Inferior parietal cortex (tissue), 1 donor: ENCODE measurements at regions not wholly inside any gene's neighbourhood (a gene's known extent, or its start where the extent isn't known, plus 50 kb on each side); places are given as distances from the start of the nearest gene placed in this dataset.

Experiments used
- DNase-seq: peaks from one replicate; pipeline ENCODE4 v3.0.0-alpha.2; 2016; ENCODE audit errors: extremely low spot score

GRCh38 chr18:51821610-51822009 is 518.4 kb upstream of the DCC start:
- DNase-seq, result no peak

DNA sequence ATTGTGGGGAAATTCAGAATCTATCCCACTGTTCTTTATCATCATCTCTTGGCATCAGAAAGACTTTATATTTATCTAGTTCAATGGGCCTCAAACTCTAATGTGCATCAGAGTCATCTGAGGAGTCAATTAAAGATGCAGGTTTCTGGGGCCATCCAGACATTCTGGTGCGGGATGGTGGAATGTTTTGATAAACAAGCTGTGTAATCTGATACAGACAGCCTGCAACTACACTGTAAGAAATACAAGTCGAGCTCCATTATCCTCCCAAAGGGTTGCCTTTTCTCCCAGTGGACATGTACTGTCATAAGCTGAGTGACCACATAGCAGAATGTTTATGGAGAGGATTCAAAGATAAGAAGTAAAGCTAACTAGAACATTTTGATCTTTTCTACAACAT is 515.3 kb upstream of the DCC start:
- DNase-seq, result no peak

DNA sequence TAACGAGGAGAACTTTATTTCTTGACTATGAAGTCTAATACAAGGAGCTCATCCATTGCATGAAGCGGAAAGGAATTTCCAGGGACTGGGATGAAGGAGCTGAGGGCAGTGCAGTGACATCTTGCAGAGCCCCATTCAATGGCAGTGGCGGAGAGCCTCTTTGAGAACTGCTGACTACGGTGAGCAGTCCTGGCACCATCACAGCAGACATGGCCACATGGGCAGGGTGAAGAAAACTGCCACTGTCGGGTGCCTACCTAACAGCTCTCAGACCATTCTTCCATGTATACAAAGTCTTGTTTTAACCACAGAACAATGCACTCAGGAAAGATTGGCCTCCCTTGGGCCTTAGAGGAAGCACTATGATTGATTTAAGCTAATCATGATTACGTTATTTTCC is 506.1 kb upstream of the DCC start:
- DNase-seq, result no peak

DNA sequence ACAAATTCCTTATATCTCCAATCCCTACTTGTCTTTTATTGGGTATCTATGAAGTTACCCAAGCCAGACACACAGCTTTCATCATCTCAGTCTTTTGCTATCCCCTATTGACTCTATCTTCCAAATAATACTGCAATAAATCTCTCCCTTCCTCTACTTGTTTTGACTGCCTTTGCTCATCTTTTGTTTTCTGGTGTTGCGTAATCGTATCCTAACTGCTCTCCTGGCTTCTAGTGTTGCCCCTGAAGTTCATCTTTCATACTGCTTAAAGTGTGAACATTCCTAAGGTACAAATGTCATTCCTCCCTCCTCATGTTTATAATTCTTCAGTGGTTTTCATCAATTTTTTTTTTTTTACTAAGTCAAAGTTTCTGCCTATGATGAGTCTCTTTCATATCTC is 491.3 kb upstream of the DCC start:
- no peak for DNase-seq

DNA sequence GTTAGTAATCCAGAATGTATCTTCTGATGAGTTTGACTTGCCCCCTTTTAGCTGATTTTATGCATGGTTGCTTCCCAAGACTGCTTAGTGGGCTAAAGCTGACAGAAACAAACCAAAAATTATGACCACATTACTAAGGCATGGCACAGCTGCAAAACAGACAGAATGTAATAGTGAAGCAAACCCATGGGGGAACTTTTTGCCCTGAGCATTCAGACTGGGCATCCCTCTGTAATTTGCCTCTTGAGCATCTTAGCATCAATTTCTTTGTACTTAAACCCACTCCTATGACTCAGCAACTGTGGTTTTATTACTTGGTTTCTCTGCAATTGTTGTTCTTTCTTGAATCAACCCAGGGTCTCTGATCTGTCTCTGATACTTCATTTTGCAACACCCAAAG is 487.3 kb upstream of the DCC start:
- no peak for DNase-seq

DNA sequence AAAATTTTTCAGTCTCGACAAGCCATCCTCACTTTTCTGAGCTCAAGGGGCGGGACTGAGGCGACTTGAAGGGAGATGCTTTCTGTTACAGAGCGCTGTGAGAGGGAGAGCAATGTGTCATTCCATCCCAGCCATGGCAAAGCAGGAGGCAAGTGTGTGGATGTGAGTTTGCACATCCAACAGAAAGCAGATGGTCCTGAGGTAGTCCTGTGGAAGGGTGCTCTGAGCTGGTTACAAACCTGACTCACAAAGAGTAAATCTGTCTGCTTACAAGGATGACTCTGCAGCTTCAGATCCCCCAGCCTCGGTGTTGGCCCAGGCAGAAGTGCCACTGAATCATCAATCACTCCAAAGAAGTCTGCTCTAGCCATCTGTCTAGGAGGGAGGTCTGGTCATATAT is 482.0 kb upstream of the DCC start:
- DNase-seq, result peak; percentile 39

- no peak for DNase-seq
These were observed 479.0 kb upstream of the DCC start for GRCh38 chr18:51861046-51861445.

DNA sequence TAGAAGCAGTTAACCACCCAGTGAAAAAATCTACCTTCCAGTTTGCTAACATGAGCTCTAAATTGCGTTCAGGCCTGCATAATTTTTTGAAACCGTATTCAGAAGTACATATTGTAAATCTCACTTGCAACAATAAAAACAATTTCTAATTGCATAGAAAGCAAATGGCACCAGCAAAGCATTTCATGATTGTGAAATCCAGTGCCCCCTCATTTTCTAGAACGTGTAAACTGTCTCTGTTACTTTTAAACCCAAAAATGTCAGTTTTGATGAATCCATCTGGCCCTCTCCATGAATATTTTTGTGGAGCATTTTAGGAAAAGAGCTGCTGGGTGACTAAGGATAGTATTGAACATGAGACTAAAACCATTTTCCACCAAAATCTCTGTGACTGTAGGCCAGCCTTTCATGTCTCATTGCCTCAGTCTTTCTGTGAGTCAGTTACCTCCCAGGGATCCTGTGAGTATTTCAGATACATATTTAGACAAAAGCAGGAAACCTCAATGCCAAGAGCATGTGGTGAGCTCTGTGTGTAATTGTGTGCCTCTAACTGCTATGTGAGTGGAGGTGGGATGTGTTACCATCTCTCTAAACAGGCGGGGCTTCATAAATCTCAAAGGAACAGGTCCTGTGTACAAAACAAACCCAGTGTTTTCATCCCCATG is 477.8 kb upstream of the DCC start:
- DNase-seq, result peak; percentile 14

GRCh38 chr18:51864219-51864965 is 475.6 kb upstream of the DCC start:
- DNase-seq, result no peak

- no peak for DNase-seq
These were observed 474.5 kb upstream of the DCC start for GRCh38 chr18:51865538-51865937.

GRCh38 chr18:51867767-51868166 is 472.2 kb upstream of the DCC start:
- DNase-seq, result no peak

DNA sequence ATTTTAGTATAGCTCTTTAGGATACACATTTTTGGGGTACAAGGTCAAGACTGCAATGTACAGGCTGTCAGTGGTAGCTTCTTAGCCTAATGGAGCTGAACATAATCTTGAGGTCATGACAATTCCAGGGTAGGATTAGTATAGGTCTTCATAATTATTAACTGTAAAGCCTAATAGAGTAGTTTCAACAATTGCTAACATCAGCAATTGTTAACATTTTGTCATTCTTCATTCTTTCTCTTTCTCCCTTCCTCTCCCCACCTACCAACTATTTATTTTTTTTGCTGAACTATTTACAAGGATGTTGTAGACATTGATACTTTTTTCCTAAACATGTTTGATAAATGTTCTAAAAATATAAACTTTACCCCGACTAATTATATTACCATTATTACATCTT is 461.3 kb upstream of the DCC start:
- no peak for DNase-seq

- DNase-seq, result no peak
These were observed 460.7 kb upstream of the DCC start for GRCh38 chr18:51879329-51879728.

- no peak for DNase-seq
These were observed 458.6 kb upstream of the DCC start for GRCh38 chr18:51881394-51881793.

DNA sequence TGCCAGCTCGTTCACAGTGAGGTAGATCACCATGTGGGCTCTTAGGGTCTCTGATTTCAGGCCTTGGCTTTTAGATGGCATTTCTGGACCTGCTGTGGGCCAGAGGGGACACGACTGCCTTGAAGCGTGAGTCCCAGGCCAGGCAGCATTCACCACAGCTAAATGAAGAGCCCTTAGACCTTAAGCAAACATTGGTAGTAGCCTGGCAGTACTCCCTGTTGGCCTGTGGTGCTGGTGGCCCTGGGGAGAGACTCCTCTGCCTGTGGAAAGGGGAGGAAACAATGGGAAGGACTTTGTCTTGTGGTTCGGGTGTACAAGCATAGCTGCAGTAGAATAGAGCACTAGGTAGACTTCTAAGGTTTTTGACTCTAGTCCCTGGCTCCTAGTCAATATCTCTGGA is 456.0 kb upstream of the DCC start:
- no peak for DNase-seq

GRCh38 chr18:51890762-51891161 is 449.2 kb upstream of the DCC start:
- DNase-seq, result no peak

DNA sequence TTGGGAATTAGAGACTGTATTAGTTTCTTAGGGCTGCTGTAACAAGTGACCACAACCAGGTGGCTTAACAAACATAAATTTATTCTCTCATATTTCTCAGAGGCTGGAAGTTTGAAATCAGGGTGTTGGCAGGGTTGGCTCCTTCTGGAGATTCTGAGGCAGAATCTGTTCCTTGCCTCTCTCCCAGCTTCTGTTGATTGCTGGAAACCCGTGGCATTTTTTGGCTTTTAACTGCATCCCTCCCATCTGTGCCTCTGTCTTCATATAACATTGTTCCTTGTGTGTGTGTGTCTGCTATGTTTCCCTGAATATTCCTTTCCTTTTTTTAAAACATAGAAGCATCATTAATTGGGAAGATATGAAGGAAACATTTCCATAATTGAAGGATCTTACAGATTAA is 448.1 kb upstream of the DCC start:
- DNase-seq, result no peak

GRCh38 chr18:51897884-51898283 is 442.1 kb upstream of the DCC start:
- DNase-seq, result no peak

DNA sequence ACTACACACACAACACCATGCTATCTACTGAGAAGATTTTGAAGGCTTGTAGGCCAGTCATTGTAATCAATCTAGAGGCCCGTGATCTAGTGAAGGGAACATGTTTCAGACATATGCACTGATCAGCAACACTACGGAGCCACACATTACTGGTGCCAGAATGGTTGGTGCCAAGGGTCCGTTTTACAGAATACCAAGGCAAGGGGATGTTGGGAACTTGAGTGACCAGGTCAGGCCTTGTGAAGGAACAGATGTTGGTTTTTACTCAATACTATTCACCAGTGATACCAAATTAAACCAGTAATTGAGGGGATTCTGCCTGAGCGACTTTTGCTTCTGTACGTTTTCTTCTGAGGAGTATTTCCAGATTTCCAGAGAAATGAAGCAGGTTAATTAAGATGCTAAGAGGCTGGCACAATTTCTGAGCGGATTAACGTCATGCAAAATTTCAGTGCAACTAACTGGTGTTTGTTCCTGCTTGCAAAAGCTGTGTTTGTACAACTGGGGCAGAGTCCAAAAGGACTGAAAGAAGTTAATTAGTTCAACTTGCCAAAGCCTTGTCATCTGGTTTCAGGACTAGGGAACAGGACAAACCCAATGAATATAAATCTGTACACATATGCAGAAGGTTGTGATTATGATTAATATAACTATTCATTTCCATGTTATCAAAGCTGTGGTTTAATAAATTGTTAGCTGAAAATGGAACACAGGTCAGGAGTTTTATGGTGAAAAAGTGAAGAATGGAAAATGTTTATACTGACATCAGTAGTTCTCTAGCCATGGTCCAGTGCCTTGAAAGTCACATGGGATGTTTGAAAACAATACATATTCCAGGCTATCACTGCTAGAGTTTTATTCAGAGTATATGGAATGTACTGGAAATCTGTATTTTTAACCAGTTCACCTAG is 432.1 kb upstream of the DCC start:
- DNase-seq, result no peak

- no peak for DNase-seq
These were observed 431.4 kb upstream of the DCC start for GRCh38 chr18:51908598-51908944.

GRCh38 chr18:51911584-51911983 is 428.4 kb upstream of the DCC start:
- no peak for DNase-seq

GRCh38 chr18:51912381-51912780 is 427.6 kb upstream of the DCC start:
- no peak for DNase-seq

DNA sequence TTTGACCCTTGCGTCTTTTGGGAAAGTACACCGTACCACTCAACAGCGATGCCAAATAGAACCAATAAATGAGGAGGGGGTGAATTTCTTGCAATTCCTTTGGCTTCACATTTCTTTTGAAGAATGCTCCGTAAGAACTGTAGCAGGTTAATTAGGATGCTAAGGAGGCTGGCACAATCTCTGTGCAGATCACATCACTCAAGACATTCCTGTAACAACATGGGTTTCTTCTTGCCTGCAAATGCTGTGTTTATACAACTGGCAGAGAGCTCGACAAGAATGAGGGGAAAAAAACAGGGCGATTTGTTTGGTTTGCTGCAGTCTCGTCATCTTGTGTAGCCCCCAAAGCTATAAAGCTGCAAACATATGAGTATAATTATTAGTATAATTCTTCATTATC is 424.8 kb upstream of the DCC start:
- DNase-seq, result no peak
